ENCODE measurements at regions not wholly inside any gene's neighbourhood (a gene's known extent, or its start where the extent isn't known, plus 50 kb on each side); places are given as distances from the start of the nearest gene placed in this dataset.

- Mint-ChIP-seq H3K36me3 (no peaks in the 10 kb centered on the region), H3K4me1 (no peaks in the 10 kb centered on the region), H3K4me3 (no peak overlapping the region), H3K27ac (no peak overlapping the region), H3K27me3 (peaks cover 3% of the 10 kb centered on the region), H3K9me3 (peaks cover 5% of the 10 kb centered on the region)
Observed at GRCh38 chr9:109683521-109683920, 96.5 kb upstream of the PALM2AKAP2 start.

- Mint-ChIP-seq H3K4me3 (no peak overlapping the region), H3K27me3 (peaks cover 2% of the 10 kb centered on the region), H3K36me3 (no peaks in the 10 kb centered on the region), H3K27ac (no peak overlapping the region), H3K9me3 (no peaks in the 10 kb centered on the region), H3K4me1 (no peaks in the 10 kb centered on the region)
Observed at GRCh38 chr9:109689701-109690100, 90.3 kb upstream of the PALM2AKAP2 start.

GRCh38 chr9:109699019-109699418 lies 81.0 kb upstream of the PALM2AKAP2 start:
- H3K36me3 Mint-ChIP-seq: no peaks in the 10 kb centered on the region
- H3K9me3 Mint-ChIP-seq: no peaks in the 10 kb centered on the region
- H3K4me1 Mint-ChIP-seq: no peaks in the 10 kb centered on the region
- no peak overlapping the region for H3K27ac Mint-ChIP-seq
- H3K4me3 Mint-ChIP-seq: no peak overlapping the region
- peaks cover 4% of the 10 kb centered on the region for H3K27me3 Mint-ChIP-seq

- Mint-ChIP-seq H3K9me3 (no peaks in the 10 kb centered on the region), H3K36me3 (no peaks in the 10 kb centered on the region), H3K27me3 (peaks cover 2% of the 10 kb centered on the region), H3K4me1 (no peaks in the 10 kb centered on the region), H3K27ac (no peak overlapping the region), H3K4me3 (no peak overlapping the region)
Observed at GRCh38 chr9:109704546-109704945, 75.5 kb upstream of the PALM2AKAP2 start.

GRCh38 chr9:109705515-109705914 lies 74.5 kb upstream of the PALM2AKAP2 start:
- no peak overlapping the region for H3K4me3 Mint-ChIP-seq
- no peak overlapping the region for H3K27ac Mint-ChIP-seq
- H3K4me1 Mint-ChIP-seq: no peaks in the 10 kb centered on the region
- no peaks in the 10 kb centered on the region for H3K9me3 Mint-ChIP-seq
- H3K27me3 Mint-ChIP-seq: peaks cover 2% of the 10 kb centered on the region
- no peaks in the 10 kb centered on the region for H3K36me3 Mint-ChIP-seq

GRCh38 chr9:109707355-109707754 lies 72.6 kb upstream of the PALM2AKAP2 start:
- no peaks in the 10 kb centered on the region for H3K4me1 Mint-ChIP-seq
- peaks cover 2% of the 10 kb centered on the region for H3K27me3 Mint-ChIP-seq
- H3K27ac Mint-ChIP-seq: no peak overlapping the region
- H3K4me3 Mint-ChIP-seq: no peak overlapping the region
- no peaks in the 10 kb centered on the region for H3K9me3 Mint-ChIP-seq
- no peaks in the 10 kb centered on the region for H3K36me3 Mint-ChIP-seq

GRCh38 chr9:109708451-109708945 lies 71.5 kb upstream of the PALM2AKAP2 start:
- Mint-ChIP-seq H3K9me3 (no peaks in the 10 kb centered on the region), H3K36me3 (no peaks in the 10 kb centered on the region), H3K4me3 (no peak overlapping the region), H3K27ac (no peak overlapping the region), H3K4me1 (no peaks in the 10 kb centered on the region), H3K27me3 (peaks cover 2% of the 10 kb centered on the region)

GRCh38 chr9:109709866-109710265 lies 70.1 kb upstream of the PALM2AKAP2 start:
- no peaks in the 10 kb centered on the region for H3K4me1 Mint-ChIP-seq
- H3K27ac Mint-ChIP-seq: no peak overlapping the region
- H3K9me3 Mint-ChIP-seq: no peaks in the 10 kb centered on the region
- H3K4me3 Mint-ChIP-seq: no peak overlapping the region
- no peaks in the 10 kb centered on the region for H3K36me3 Mint-ChIP-seq
- H3K27me3 Mint-ChIP-seq: peaks cover 2% of the 10 kb centered on the region

- Mint-ChIP-seq H3K36me3 (no peaks in the 10 kb centered on the region), H3K4me1 (no peaks in the 10 kb centered on the region), H3K4me3 (no peak overlapping the region), H3K9me3 (no peaks in the 10 kb centered on the region), H3K27me3 (peaks cover under 1% of the 10 kb centered on the region), H3K27ac (no peak overlapping the region)
Observed at GRCh38 chr9:109710830-109711229, 69.2 kb upstream of the PALM2AKAP2 start.

GRCh38 chr9:109715344-109715743 lies 64.7 kb upstream of the PALM2AKAP2 start:
- H3K4me3 Mint-ChIP-seq: no peak overlapping the region
- H3K27ac Mint-ChIP-seq: no peak overlapping the region
- H3K36me3 Mint-ChIP-seq: no peaks in the 10 kb centered on the region
- H3K27me3 Mint-ChIP-seq: no peaks in the 10 kb centered on the region
- H3K4me1 Mint-ChIP-seq: no peaks in the 10 kb centered on the region
- no peaks in the 10 kb centered on the region for H3K9me3 Mint-ChIP-seq

GRCh38 chr9:109716631-109717030 lies 63.4 kb upstream of the PALM2AKAP2 start:
- H3K27me3 Mint-ChIP-seq: no peaks in the 10 kb centered on the region
- H3K4me1 Mint-ChIP-seq: no peaks in the 10 kb centered on the region
- no peak overlapping the region for H3K4me3 Mint-ChIP-seq
- no peak overlapping the region for H3K27ac Mint-ChIP-seq
- H3K36me3 Mint-ChIP-seq: no peaks in the 10 kb centered on the region
- H3K9me3 Mint-ChIP-seq: no peaks in the 10 kb centered on the region

GRCh38 chr9:109717342-109717741 lies 62.7 kb upstream of the PALM2AKAP2 start:
- no peaks in the 10 kb centered on the region for H3K36me3 Mint-ChIP-seq
- H3K4me1 Mint-ChIP-seq: no peaks in the 10 kb centered on the region
- H3K4me3 Mint-ChIP-seq: no peak overlapping the region
- no peaks in the 10 kb centered on the region for H3K27me3 Mint-ChIP-seq
- H3K9me3 Mint-ChIP-seq: no peaks in the 10 kb centered on the region
- H3K27ac Mint-ChIP-seq: no peak overlapping the region

GRCh38 chr9:109718861-109719260 lies 61.1 kb upstream of the PALM2AKAP2 start:
- H3K27me3 Mint-ChIP-seq: no peaks in the 10 kb centered on the region
- H3K4me1 Mint-ChIP-seq: no peaks in the 10 kb centered on the region
- no peaks in the 10 kb centered on the region for H3K9me3 Mint-ChIP-seq
- no peak overlapping the region for H3K4me3 Mint-ChIP-seq
- H3K36me3 Mint-ChIP-seq: no peaks in the 10 kb centered on the region
- no peak overlapping the region for H3K27ac Mint-ChIP-seq

- Mint-ChIP-seq H3K4me1 (no peaks in the 10 kb centered on the region), H3K9me3 (no peaks in the 10 kb centered on the region), H3K27ac (no peak overlapping the region), H3K27me3 (no peaks in the 10 kb centered on the region), H3K36me3 (no peaks in the 10 kb centered on the region), H3K4me3 (no peak overlapping the region)
Observed at GRCh38 chr9:109721001-109721400, 59.0 kb upstream of the PALM2AKAP2 start.

GRCh38 chr9:109722007-109722406 lies 58.0 kb upstream of the PALM2AKAP2 start:
- no peak overlapping the region for H3K4me3 Mint-ChIP-seq
- H3K9me3 Mint-ChIP-seq: no peaks in the 10 kb centered on the region
- no peaks in the 10 kb centered on the region for H3K4me1 Mint-ChIP-seq
- H3K27ac Mint-ChIP-seq: no peak overlapping the region
- no peaks in the 10 kb centered on the region for H3K36me3 Mint-ChIP-seq
- no peaks in the 10 kb centered on the region for H3K27me3 Mint-ChIP-seq

- H3K9me3 Mint-ChIP-seq: no peaks in the 10 kb centered on the region
- H3K4me1 Mint-ChIP-seq: no peaks in the 10 kb centered on the region
- H3K36me3 Mint-ChIP-seq: no peaks in the 10 kb centered on the region
- H3K27ac Mint-ChIP-seq: no peak overlapping the region
- no peak overlapping the region for H3K4me3 Mint-ChIP-seq
- peaks cover 2% of the 10 kb centered on the region for H3K27me3 Mint-ChIP-seq
Observed at GRCh38 chr9:109723781-109724180, 56.2 kb upstream of the PALM2AKAP2 start.

GRCh38 chr9:109725460-109725859 lies 54.5 kb upstream of the PALM2AKAP2 start:
- Mint-ChIP-seq H3K4me1 (no peaks in the 10 kb centered on the region), H3K9me3 (no peaks in the 10 kb centered on the region), H3K36me3 (no peaks in the 10 kb centered on the region), H3K27me3 (peaks cover 2% of the 10 kb centered on the region), H3K4me3 (no peak overlapping the region), H3K27ac (no peak overlapping the region)
